Esophagus muscularis mucosa (tissue), 4 donors: ENCODE measurements at regions not wholly inside any gene's neighbourhood (a gene's known extent, or its start where the extent isn't known, plus 50 kb on each side); places are given as distances from the start of the nearest gene placed in this dataset.

Source experiments
- DNase-seq: peaks from one replicate; pipeline ENCODE4 v3.0.0-alpha.2; 2017; ENCODE audit errors: extremely low spot score
- H3K27ac ChIP-seq, 4 donors: fragments of 200-600 bp; sonication (generic); replicated peaks in 1 of 4; 1 replicate in 3 of 4; 2 replicates in 1 of 4; pipeline ENCODE4 v1.5.1; 2016 to 2019; ENCODE audit warnings: mild to moderate bottlenecking in 1 of 4
- H3K27me3 ChIP-seq, 4 donors: fragments of 200-600 bp; sonication (generic); one replicate each; pipeline versions ENCODE4 v1.5.1 to v1.6.0; 2016 to 2019
- H3K36me3 ChIP-seq, 4 donors: fragments of 200-600 bp; sonication (generic); one replicate each; pipeline ENCODE4 v1.5.1; 2016 to 2019
- H3K4me1 ChIP-seq, 4 donors: fragments of 200-600 bp; sonication (generic); one replicate each; pipeline ENCODE4 v1.5.1; 2016 to 2019
- H3K4me3 ChIP-seq, 4 donors: fragments of 200-600 bp; sonication (generic); 1 replicate in 2 of 4; 2 replicates in 2 of 4; pipeline ENCODE4 v1.5.1; 2016 to 2019; ENCODE audit warnings: mild to moderate bottlenecking in 4 of 4, moderate library complexity in 1 of 4
- H3K9me3 ChIP-seq, 4 donors: fragments of 200-600 bp; sonication (generic); 1 replicate in 3 of 4; 2 replicates in 1 of 4; pipeline ENCODE4 v1.5.1; 2016 to 2019
- EP300 ChIP-seq: sonication (generic); formaldehyde crosslinking; IDR thresholded peaks from one replicate; pipeline ENCODE4 v1.6.1; 2017; ENCODE audit warnings: antibody characterized with exemption
- POLR2A ChIP-seq: fragments of 450-650 bp; IDR thresholded peaks from one replicate; pipeline ENCODE4 v1.6.1; 2017; ENCODE audit warnings: antibody characterized with exemption, moderate library complexity, mild to moderate bottlenecking, low read depth
- POLR2AphosphoS5 ChIP-seq, 2 donors: sonication (generic); formaldehyde crosslinking; IDR thresholded peaks; one replicate each; pipeline ENCODE4 v1.6.1; 2017; ENCODE audit warnings: antibody characterized with exemption in 2 of 2
- WGBS: methylation state at CpG from one replicate; pipeline ENCODE4 v1.1.5; 2018; 5-methylcytosine and 5-hydroxymethylcytosine counted together
- intact Hi-C: fragments of 100-400 bp; cut with DNase I; formaldehyde crosslinking; loops from one replicate; pipeline ENCODE4 v1.15.1; 2023
- TF ChIP-seq, protein P1 (sequence below), 3 experiments: fragments of 200-600 bp in 2 of 3; fragments of 450-650 bp in 1 of 3; sonication (generic) in 2 of 3; IDR thresholded peaks; one replicate each; pipeline ENCODE4 v1.5.1; 2017 to 2019; ENCODE audit warnings: antibody characterized with exemption in 3 of 3, mild to moderate bottlenecking in 2 of 3, moderate library complexity in 1 of 3

DNA sequence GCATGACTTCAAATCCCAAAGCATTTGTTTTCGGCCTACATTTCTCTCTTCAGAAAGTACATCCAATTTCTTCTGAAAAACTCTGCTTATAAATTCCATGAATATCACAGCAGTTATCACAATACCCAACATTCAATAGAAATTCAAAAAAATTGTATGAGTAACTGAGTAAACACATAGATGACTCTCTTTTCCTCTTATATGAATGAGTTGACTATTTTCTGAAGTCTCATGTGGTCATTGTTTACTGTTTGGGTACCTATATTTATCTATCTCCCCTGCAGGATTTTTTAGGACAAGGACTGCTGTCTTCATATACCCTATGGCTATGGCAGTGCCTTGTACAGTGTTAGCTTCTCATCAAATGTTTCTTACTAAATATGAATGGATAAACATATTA is 157.1 kb downstream of the HTR1A start:
- DNase-seq: no peak
- Histone ChIP-seq H3K36me3 (no peaks in the 10 kb centered on the region), H3K9me3 (no peaks in the 10 kb centered on the region), H3K27ac (no peak overlapping the region), H3K4me3 (no peak overlapping the region), H3K27me3 (no peaks in the 10 kb centered on the region), H3K4me1 (no peaks in the 10 kb centered on the region)
- TF ChIP-seq POLR2AphosphoS5 (IDR thresholded peaks at IDR 0.05) (no peak), POLR2A (no peak), EP300 (no peak)
- TF ChIP-seq, protein P1, sequence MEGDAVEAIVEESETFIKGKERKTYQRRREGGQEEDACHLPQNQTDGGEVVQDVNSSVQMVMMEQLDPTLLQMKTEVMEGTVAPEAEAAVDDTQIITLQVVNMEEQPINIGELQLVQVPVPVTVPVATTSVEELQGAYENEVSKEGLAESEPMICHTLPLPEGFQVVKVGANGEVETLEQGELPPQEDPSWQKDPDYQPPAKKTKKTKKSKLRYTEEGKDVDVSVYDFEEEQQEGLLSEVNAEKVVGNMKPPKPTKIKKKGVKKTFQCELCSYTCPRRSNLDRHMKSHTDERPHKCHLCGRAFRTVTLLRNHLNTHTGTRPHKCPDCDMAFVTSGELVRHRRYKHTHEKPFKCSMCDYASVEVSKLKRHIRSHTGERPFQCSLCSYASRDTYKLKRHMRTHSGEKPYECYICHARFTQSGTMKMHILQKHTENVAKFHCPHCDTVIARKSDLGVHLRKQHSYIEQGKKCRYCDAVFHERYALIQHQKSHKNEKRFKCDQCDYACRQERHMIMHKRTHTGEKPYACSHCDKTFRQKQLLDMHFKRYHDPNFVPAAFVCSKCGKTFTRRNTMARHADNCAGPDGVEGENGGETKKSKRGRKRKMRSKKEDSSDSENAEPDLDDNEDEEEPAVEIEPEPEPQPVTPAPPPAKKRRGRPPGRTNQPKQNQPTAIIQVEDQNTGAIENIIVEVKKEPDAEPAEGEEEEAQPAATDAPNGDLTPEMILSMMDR (IDR thresholded peaks at IDR 0.05): no peak
- intact Hi-C loops: no loop called here
- WGBS: 71% methylated on average over 1 of the region's 1 CpG

DNA sequence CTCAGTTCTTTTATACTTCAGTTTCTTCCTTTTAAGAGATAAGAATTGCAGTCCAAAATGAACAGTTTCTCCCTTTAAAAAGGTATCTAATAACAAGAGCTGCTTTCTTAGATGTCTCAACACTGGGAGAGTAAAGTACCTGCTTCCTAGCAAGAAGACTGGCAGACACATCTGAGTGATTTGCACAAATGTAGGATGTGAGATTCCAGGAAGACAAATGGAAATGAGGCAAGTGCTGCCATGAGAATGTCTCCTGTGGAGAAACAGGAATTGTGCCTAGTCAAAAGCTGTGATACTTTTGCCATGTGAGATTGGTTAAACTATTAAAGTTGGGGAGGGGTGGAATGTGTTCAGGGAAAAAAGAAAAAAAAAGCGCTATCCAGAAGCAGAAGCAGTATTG is 159.1 kb downstream of the HTR1A start:
- Histone ChIP-seq H3K27me3 (no peaks in the 10 kb centered on the region), H3K9me3 (no peaks in the 10 kb centered on the region), H3K4me3 (no peak overlapping the region), H3K27ac (no peak overlapping the region), H3K4me1 (no peaks in the 10 kb centered on the region), H3K36me3 (no peaks in the 10 kb centered on the region)
- no peak for TF ChIP-seq POLR2A
- TF ChIP-seq POLR2AphosphoS5 (IDR thresholded peaks at IDR 0.05): no peak
- TF ChIP-seq, protein P1 (IDR thresholded peaks at IDR 0.05): no peak
- intact Hi-C loops: no loop called here
- DNase-seq: no peak
- WGBS: 73% methylated on average over 1 of the region's 1 CpG

DNA sequence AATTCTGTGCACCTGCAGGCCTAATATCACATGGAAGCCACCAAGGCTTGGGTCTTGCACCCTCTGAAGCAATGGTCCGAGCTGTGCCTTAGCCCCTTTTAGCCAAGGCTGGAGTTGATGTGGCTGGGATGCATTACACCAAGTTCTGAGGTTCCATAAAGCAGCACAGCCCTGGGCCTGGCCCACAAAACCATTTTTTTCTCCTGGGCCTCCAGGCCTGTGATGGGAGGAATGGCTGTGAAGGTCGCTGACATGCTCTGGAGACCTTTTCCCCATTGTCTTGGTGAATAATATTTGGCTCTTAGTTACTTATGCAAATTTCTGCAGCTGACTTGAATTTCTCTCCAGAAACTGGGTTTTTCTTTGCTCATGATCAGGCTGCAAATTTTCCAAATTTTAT is 167.3 kb downstream of the HTR1A start:
- Histone ChIP-seq H3K4me1 (no peaks in the 10 kb centered on the region), H3K4me3 (no peak overlapping the region), H3K27ac (no peak overlapping the region), H3K9me3 (peaks cover 0 to 4% (median 0%) of the 10 kb centered on the region in 4 donors), H3K36me3 (no peaks in the 10 kb centered on the region), H3K27me3 (no peaks in the 10 kb centered on the region)
- intact Hi-C loops: no loop called here
- WGBS: 56% methylated on average over 2 of the region's 2 CpGs
- DNase-seq: no peak
- TF ChIP-seq POLR2AphosphoS5 (IDR thresholded peaks at IDR 0.05): no peak
- TF ChIP-seq, protein P1 (IDR thresholded peaks at IDR 0.05): no peak
- no peak for TF ChIP-seq POLR2A
- no peak for TF ChIP-seq EP300

DNA sequence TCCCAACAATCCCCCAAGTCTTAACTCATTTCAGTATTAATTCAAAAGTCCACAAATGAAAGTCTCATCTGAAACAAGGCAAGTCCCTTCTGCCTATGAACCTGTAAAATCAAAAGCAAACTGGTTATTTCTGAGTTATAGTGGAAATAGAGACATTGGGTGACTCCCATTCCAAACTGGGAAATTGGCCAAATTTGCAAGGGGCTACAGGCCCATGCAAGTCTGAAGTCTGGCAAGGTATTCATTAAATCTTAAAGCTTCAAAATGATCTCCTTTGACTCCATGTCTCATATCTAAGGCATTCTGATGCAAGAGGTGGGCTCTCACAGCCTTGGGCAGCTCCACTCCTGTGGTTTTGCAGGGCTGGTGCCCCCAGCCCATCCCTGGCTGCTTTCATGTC is 167.9 kb downstream of the HTR1A start:
- intact Hi-C loops: no loop called here

DNA sequence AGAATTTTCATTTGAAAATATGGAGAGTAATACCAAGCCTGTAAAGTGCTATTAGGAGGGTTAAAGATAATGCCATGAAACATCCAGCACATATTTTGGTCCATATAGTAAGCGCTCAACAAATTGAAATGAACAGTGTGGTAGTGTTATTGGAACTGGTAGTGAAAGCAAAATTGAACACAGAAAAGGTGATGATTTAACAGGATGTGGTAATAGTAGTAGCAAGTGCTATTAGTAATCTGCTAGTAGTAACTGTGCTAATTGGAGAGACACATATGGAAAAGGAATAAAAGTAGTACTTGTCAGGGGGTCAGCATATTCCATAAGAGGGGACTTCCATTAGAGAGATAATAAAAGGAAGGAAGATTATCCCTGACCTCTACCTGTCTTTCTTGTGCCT is 187.3 kb downstream of the HTR1A start:
- no peak overlapping the region for H3K27ac ChIP-seq
- H3K4me3 ChIP-seq: no peak overlapping the region
- H3K36me3 ChIP-seq: no peaks in the 10 kb centered on the region
- H3K4me1 ChIP-seq: no peaks in the 10 kb centered on the region
- intact Hi-C loops: no loop called here
- no peaks in the 10 kb centered on the region for H3K9me3 ChIP-seq
- no peak for DNase-seq
- TF ChIP-seq EP300 (no peak), POLR2AphosphoS5 (IDR thresholded peaks at IDR 0.05) (no peak), POLR2A (no peak)
- TF ChIP-seq, protein P1 (IDR thresholded peaks at IDR 0.05): no peak
- H3K27me3 ChIP-seq: no peaks in the 10 kb centered on the region
- 93% methylated on average over 1 of the region's 1 CpG for WGBS

More for the DNA sequence above, 167.9 kb downstream of the HTR1A start:
- Histone ChIP-seq H3K27ac (no peak overlapping the region), H3K4me1 (no peaks in the 10 kb centered on the region), H3K36me3 (no peaks in the 10 kb centered on the region), H3K9me3 (peaks cover 0 to 4% (median 0%) of the 10 kb centered on the region in 4 donors), H3K4me3 (no peak overlapping the region), H3K27me3 (no peaks in the 10 kb centered on the region)
- no peak for DNase-seq
- no peak for TF ChIP-seq POLR2A
- no peak for TF ChIP-seq POLR2AphosphoS5 (IDR thresholded peaks at IDR 0.05)
- TF ChIP-seq, protein P1 (IDR thresholded peaks at IDR 0.05): no peak
- TF ChIP-seq EP300: no peak
